Hepatocyte (in vitro differentiated cells): ENCODE measurements at regions not wholly inside any gene's neighbourhood (a gene's known extent, or its start where the extent isn't known, plus 50 kb on each side); places are given as distances from the start of the nearest gene placed in this dataset.

ENCODE experiments used
- CTCF ChIP-seq: fragments of 200-600 bp; sonication (generic); IDR thresholded peaks from 2 replicates; pipeline ENCODE4 v1.5.1; 2016; ENCODE audit warnings: antibody characterized with exemption, mild to moderate bottlenecking; ENCODE audit not compliant: poor library complexity
- EZH2 ChIP-seq: fragments of 200-600 bp; sonication (generic); IDR thresholded peaks from 2 replicates; pipeline ENCODE4 v1.6.1; 2016; ENCODE audit warnings: antibody characterized with exemption, mild to moderate bottlenecking, borderline replicate concordance

GRCh38 chr2:58900246-58901027 lies 659.3 kb upstream of the FANCL start:
- TF ChIP-seq CTCF = no peak
- TF ChIP-seq EZH2 = no peak
